Mesendoderm (in vitro differentiated cells): ENCODE measurements at regions not wholly inside any gene's neighbourhood (a gene's known extent, or its start where the extent isn't known, plus 50 kb on each side); places are given as distances from the start of the nearest gene placed in this dataset.

ENCODE experiments used
- DNase-seq: peaks from one replicate; pipeline ENCODE4 v3.0.0; 2013
- H2AK5ac ChIP-seq: 2 replicates; pipeline ENCODE4 v1.6.1; 2013; ENCODE audit warnings: low read length, inconsistent platforms
- H2BK120ac ChIP-seq: 2 replicates; pipeline ENCODE4 v1.6.1; 2013; ENCODE audit warnings: low read depth, mild to moderate bottlenecking, low read length, moderate library complexity, mixed read lengths
- H2BK15ac ChIP-seq: replicated peaks from 2 replicates; pipeline ENCODE4 v1.6.1; 2013; ENCODE audit warnings: low read depth, mild to moderate bottlenecking, moderate library complexity
- H2BK5ac ChIP-seq: 2 replicates; pipeline ENCODE4 v1.6.1; 2013; ENCODE audit warnings: low read length, inconsistent platforms
- H3K18ac ChIP-seq: 2 replicates; pipeline ENCODE4 v1.6.1; 2013; ENCODE audit warnings: mild to moderate bottlenecking, low read length, mixed read lengths
- H3K23ac ChIP-seq: one replicate; pipeline ENCODE4 v1.6.1; 2013; ENCODE audit warnings: low read length
- H3K27ac ChIP-seq: 2 replicates; pipeline ENCODE4 v1.5.1; 2013; ENCODE audit warnings: low read depth, mild to moderate bottlenecking, inconsistent platforms, low read length, moderate library complexity
- H3K27me3 ChIP-seq: 2 replicates; pipeline ENCODE4 v1.6.1; 2013; ENCODE audit warnings: low read length, control low read depth, mild to moderate bottlenecking, inconsistent platforms; ENCODE audit not compliant: insufficient read depth, poor library complexity
- H3K36me3 ChIP-seq: 2 replicates; pipeline ENCODE4 v1.6.1; 2013; ENCODE audit warnings: low read length, inconsistent platforms; ENCODE audit not compliant: control insufficient read depth, insufficient read depth
- H3K4ac ChIP-seq: one replicate; pipeline ENCODE4 v1.6.1; 2013; ENCODE audit warnings: low read depth, mild to moderate bottlenecking, low read length, moderate library complexity
- H3K4me1 ChIP-seq: 2 replicates; pipeline ENCODE4 v1.6.1; 2013; ENCODE audit warnings: low read depth, low read length, inconsistent platforms; ENCODE audit not compliant: control insufficient read depth
- H3K4me2 ChIP-seq: 2 replicates; pipeline ENCODE4 v1.6.1; 2013; ENCODE audit warnings: low read length
- H3K4me3 ChIP-seq: 2 replicates; pipeline ENCODE4 v1.5.1; 2013; ENCODE audit warnings: mild to moderate bottlenecking, low read length
- H3K56ac ChIP-seq: one replicate; pipeline ENCODE4 v1.6.1; 2013; ENCODE audit warnings: low read length
- H3K79me1 ChIP-seq: 2 replicates; pipeline ENCODE4 v1.6.1; 2013; ENCODE audit warnings: low read length, inconsistent platforms
- H3K79me2 ChIP-seq: 2 replicates; pipeline ENCODE4 v1.6.1; 2013; ENCODE audit warnings: mild to moderate bottlenecking, low read length; ENCODE audit not compliant: control insufficient read depth, insufficient read depth
- H3K9ac ChIP-seq: 2 replicates; pipeline ENCODE4 v1.6.1; 2013; ENCODE audit warnings: low read length, inconsistent platforms
- H4K5ac ChIP-seq: one replicate; pipeline ENCODE4 v1.6.1; 2013; ENCODE audit warnings: low read length
- H4K8ac ChIP-seq: one replicate; pipeline ENCODE4 v1.6.1; 2013; ENCODE audit warnings: low read depth, mild to moderate bottlenecking, control low read depth, low read length, moderate library complexity
- WGBS: extraction: QIAGEN DNeasy Blood & Tissue Kit; methylation state at CpG from one replicate; pipeline ENCODE4 v1.1.7; 2013; ENCODE audit warnings: low lambda C conversion rate, missing lambda C conversion rate; ENCODE audit not compliant: insufficient coverage; ENCODE audit errors: extremely low coverage; 5-methylcytosine and 5-hydroxymethylcytosine counted together

DNA sequence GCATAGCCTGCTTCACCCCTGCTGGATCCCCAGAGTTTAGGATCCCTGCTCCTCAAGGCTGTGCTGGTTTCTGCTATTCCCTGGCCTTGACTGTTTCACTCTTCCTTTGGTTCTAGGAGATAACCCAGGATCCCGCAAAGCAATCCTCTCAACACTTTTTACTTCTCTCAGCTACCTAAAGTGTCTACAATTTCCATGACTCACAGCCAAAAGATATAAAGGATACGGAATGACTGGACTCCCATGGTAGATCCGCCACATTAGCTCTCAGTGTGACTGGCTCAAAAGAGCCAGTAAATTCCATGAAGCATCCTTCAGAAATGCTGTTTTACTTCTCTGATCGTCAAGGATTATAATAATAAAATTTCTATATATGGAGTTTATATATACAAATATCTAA, 66.3 kb upstream of the TMEM164 start:
- Histone ChIP-seq H3K4me3 (no peak overlapping the region), H3K27me3 (no peaks in the 10 kb centered on the region), H3K4me2 (no peak overlapping the region), H2BK15ac (no peak overlapping the region), H4K5ac (no peak overlapping the region), H3K79me2 (no peaks in the 10 kb centered on the region), H3K4ac (no peak overlapping the region), H2AK5ac (no peak overlapping the region), H3K23ac (no peak overlapping the region), H3K27ac (no peak overlapping the region), H3K56ac (no peak overlapping the region), H3K9ac (no peak overlapping the region), H3K18ac (no peak overlapping the region), H3K79me1 (no peaks in the 10 kb centered on the region), H2BK5ac (no peak overlapping the region), H3K4me1 (no peaks in the 10 kb centered on the region), H4K8ac (no peak overlapping the region), H2BK120ac (no peak overlapping the region), H3K36me3 (no peaks in the 10 kb centered on the region)
- no CpG with 5 or more reads among the region's 4 CpGs for WGBS
- DNase-seq = no peak

- H2BK15ac ChIP-seq = no peak overlapping the region
- no peaks in the 10 kb centered on the region for H3K36me3 ChIP-seq
- H3K79me1 ChIP-seq = no peaks in the 10 kb centered on the region
- no peak overlapping the region for H2BK5ac ChIP-seq
- H3K9ac ChIP-seq = no peak overlapping the region
- DNase-seq = no peak
- no peak overlapping the region for H3K18ac ChIP-seq
- H3K4me1 ChIP-seq = no peaks in the 10 kb centered on the region
- H3K27ac ChIP-seq = no peak overlapping the region
- no peak overlapping the region for H3K4me3 ChIP-seq
- no peak overlapping the region for H3K23ac ChIP-seq
- H4K8ac ChIP-seq = no peak overlapping the region
- H3K27me3 ChIP-seq = no peaks in the 10 kb centered on the region
- no CpG with 5 or more reads among the region's 2 CpGs for WGBS
- H3K56ac ChIP-seq = no peak overlapping the region
- H3K4ac ChIP-seq = no peak overlapping the region
- H2BK120ac ChIP-seq = no peak overlapping the region
- H3K79me2 ChIP-seq = no peaks in the 10 kb centered on the region
- H3K4me2 ChIP-seq = no peak overlapping the region
- no peak overlapping the region for H4K5ac ChIP-seq
- H2AK5ac ChIP-seq = no peak overlapping the region
Observed at GRCh38 chrX:109939498-109939897, 63.4 kb upstream of the TMEM164 start.

DNA sequence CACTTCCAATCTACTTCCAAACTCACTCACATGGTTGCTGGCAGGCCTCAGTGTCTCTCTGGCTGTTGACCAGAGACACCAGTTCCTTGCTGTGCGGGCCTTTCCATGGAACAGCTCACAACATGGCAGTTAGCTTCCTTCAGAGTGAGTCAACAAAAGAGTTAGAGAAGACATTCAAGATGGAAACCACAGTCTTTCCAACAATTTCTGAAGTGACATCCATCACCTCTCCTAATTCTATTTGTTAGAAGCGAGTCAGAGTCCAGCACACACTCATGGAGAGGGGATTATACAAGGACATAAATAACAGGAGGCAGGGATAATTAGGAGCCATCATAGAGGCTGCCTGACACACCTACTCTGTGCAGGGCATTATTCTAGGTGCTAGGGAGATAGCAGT, 62.5 kb upstream of the TMEM164 start:
- WGBS = no CpG with 5 or more reads among the region's 2 CpGs
- H3K9ac ChIP-seq = no peak overlapping the region
- no peaks in the 10 kb centered on the region for H3K79me1 ChIP-seq
- no peaks in the 10 kb centered on the region for H3K27me3 ChIP-seq
- H2BK15ac ChIP-seq = no peak overlapping the region
- no peak overlapping the region for H4K8ac ChIP-seq
- H3K23ac ChIP-seq = no peak overlapping the region
- no peak overlapping the region for H3K4me2 ChIP-seq
- no peak overlapping the region for H3K56ac ChIP-seq
- no peak overlapping the region for H3K4me3 ChIP-seq
- no peak overlapping the region for H3K27ac ChIP-seq
- no peak overlapping the region for H2AK5ac ChIP-seq
- no peaks in the 10 kb centered on the region for H3K36me3 ChIP-seq
- H2BK5ac ChIP-seq = no peak overlapping the region
- H4K5ac ChIP-seq = no peak overlapping the region
- no peaks in the 10 kb centered on the region for H3K79me2 ChIP-seq
- H3K4me1 ChIP-seq = no peaks in the 10 kb centered on the region
- no peak overlapping the region for H3K18ac ChIP-seq
- no peak for DNase-seq
- no peak overlapping the region for H3K4ac ChIP-seq
- no peak overlapping the region for H2BK120ac ChIP-seq

- Histone ChIP-seq H3K36me3 (no peaks in the 10 kb centered on the region), H3K79me2 (no peaks in the 10 kb centered on the region), H3K79me1 (no peaks in the 10 kb centered on the region), H2BK5ac (no peak overlapping the region), H2BK120ac (no peak overlapping the region), H4K8ac (no peak overlapping the region), H3K9ac (no peak overlapping the region), H2AK5ac (no peak overlapping the region), H3K56ac (no peak overlapping the region), H3K4me2 (no peak overlapping the region), H3K18ac (no peak overlapping the region), H3K27ac (no peak overlapping the region), H3K27me3 (no peaks in the 10 kb centered on the region), H3K4ac (no peak overlapping the region), H4K5ac (no peak overlapping the region), H3K23ac (no peak overlapping the region), H3K4me3 (no peak overlapping the region), H2BK15ac (no peak overlapping the region), H3K4me1 (no peaks in the 10 kb centered on the region)
- DNase-seq = peak; percentile 1
- WGBS = no CpG with 5 or more reads among the region's 2 CpGs
Observed at GRCh38 chrX:109943092-109943739, 59.7 kb upstream of the TMEM164 start.

DNA sequence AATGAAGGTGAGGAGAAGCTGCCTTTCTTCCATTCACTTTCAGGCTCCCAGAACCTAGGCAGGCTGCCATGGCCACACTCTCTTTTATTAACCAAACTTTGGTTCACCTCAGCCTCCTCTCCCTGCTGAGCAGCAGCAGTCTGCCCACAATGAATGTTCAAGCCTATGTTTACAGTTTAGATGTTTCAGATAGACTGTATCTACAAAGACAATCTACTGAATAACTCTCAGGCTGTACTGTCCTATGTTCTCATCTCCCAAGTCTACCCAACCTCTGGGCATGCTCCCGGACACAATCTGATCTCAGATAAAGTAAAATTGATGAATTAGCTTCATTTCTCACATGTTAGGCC, 59.2 kb upstream of the TMEM164 start:
- Histone ChIP-seq H3K27ac (no peak overlapping the region), H2BK15ac (no peak overlapping the region), H3K4me1 (no peaks in the 10 kb centered on the region), H3K36me3 (no peaks in the 10 kb centered on the region), H4K5ac (no peak overlapping the region), H3K79me1 (no peaks in the 10 kb centered on the region), H3K27me3 (no peaks in the 10 kb centered on the region), H3K23ac (no peak overlapping the region), H3K9ac (no peak overlapping the region), H2BK5ac (no peak overlapping the region), H3K4me2 (no peak overlapping the region), H3K4me3 (no peak overlapping the region), H3K79me2 (no peaks in the 10 kb centered on the region), H3K56ac (no peak overlapping the region), H4K8ac (no peak overlapping the region), H3K18ac (no peak overlapping the region), H2BK120ac (no peak overlapping the region), H2AK5ac (no peak overlapping the region), H3K4ac (no peak overlapping the region)
- WGBS = no CpG with 5 or more reads among the region's 1 CpG
- no peak for DNase-seq

GRCh38 chrX:109952050-109952449, 50.9 kb upstream of the TMEM164 start:
- H3K79me2 ChIP-seq = no peaks in the 10 kb centered on the region
- H3K4me2 ChIP-seq = no peak overlapping the region
- no peak overlapping the region for H3K4ac ChIP-seq
- no peak overlapping the region for H3K56ac ChIP-seq
- no peaks in the 10 kb centered on the region for H3K79me1 ChIP-seq
- no peak overlapping the region for H4K5ac ChIP-seq
- H2AK5ac ChIP-seq = no peak overlapping the region
- H3K36me3 ChIP-seq = no peaks in the 10 kb centered on the region
- H2BK120ac ChIP-seq = no peak overlapping the region
- H4K8ac ChIP-seq = no peak overlapping the region
- no peak overlapping the region for H3K23ac ChIP-seq
- no peak overlapping the region for H3K9ac ChIP-seq
- no peak overlapping the region for H3K4me3 ChIP-seq
- H3K27me3 ChIP-seq = no peaks in the 10 kb centered on the region
- peak; percentile 1 for DNase-seq
- no peak overlapping the region for H2BK15ac ChIP-seq
- no peak overlapping the region for H3K27ac ChIP-seq
- no CpG with 5 or more reads among the region's 2 CpGs for whole genome bisulfite sequencing
- H3K18ac ChIP-seq = no peak overlapping the region
- no peak overlapping the region for H2BK5ac ChIP-seq
- H3K4me1 ChIP-seq = no peaks in the 10 kb centered on the region
